Activated CD8-positive, alpha-beta T cell treated with anti-CD3 and anti-CD28 coated beads for 36 hours (primary cell): ENCODE measurements at regions not wholly inside any gene's neighbourhood (a gene's known extent, or its start where the extent isn't known, plus 50 kb on each side); places are given as distances from the start of the nearest gene placed in this dataset.

ENCODE experiments used
- ATAC-seq: fragments of 200-7000 bp; cut with Tn5 transposase; one replicate; pipeline ENCODE4 v1.10.0; 2021; ENCODE audit warnings: mild to moderate bottlenecking, moderate library complexity
- CTCF ChIA-PET: fragments of 350-600 bp; sonication (Branson Sonifier 250); formaldehyde crosslinking; loops from one replicate; lab custom pipeline; 2021; ENCODE audit warnings: antibody characterized with exemption; lab: Charles Lee
- POLR2A ChIA-PET: fragments of 350-600 bp; sonication (Branson Sonifier 250); formaldehyde crosslinking; loops from one replicate; lab custom pipeline; 2021; ENCODE audit warnings: antibody characterized with exemption; lab: Charles Lee
- DNase-seq: peaks from one replicate; pipeline ENCODE4 v3.0.0-alpha.2; 2020
- H3K27ac Mint-ChIP-seq: one replicate; pipeline ENCODE4 v1.8.0; 2021; ENCODE audit warnings: mild to moderate bottlenecking, mixed read lengths
- H3K27me3 Mint-ChIP-seq: one replicate; pipeline ENCODE4 v1.8.0; 2021; ENCODE audit warnings: mixed read lengths
- H3K36me3 Mint-ChIP-seq: one replicate; pipeline ENCODE4 v1.8.0; 2021; ENCODE audit warnings: low read depth, mixed read lengths
- H3K4me1 Mint-ChIP-seq: one replicate; pipeline ENCODE4 v1.8.0; 2021; ENCODE audit warnings: low read depth, mixed read lengths
- H3K4me3 Mint-ChIP-seq: one replicate; pipeline ENCODE4 v1.8.0; 2021; ENCODE audit warnings: mild to moderate bottlenecking, moderate library complexity, mixed read lengths
- H3K9me3 Mint-ChIP-seq: one replicate; pipeline ENCODE4 v1.8.0; 2021; ENCODE audit warnings: mixed read lengths
- intact Hi-C: fragments of 100-400 bp; cut with micrococcal nuclease; formaldehyde crosslinking; loops from one replicate; pipeline ENCODE4 v1.10.0; 2022
- TF ChIP-seq, protein P1 (sequence below): fragments of 200-600 bp; IDR thresholded peaks from one replicate; pipeline ENCODE4 v1.8.0; 2022; ENCODE audit warnings: antibody characterized with exemption, mild to moderate bottlenecking

DNA sequence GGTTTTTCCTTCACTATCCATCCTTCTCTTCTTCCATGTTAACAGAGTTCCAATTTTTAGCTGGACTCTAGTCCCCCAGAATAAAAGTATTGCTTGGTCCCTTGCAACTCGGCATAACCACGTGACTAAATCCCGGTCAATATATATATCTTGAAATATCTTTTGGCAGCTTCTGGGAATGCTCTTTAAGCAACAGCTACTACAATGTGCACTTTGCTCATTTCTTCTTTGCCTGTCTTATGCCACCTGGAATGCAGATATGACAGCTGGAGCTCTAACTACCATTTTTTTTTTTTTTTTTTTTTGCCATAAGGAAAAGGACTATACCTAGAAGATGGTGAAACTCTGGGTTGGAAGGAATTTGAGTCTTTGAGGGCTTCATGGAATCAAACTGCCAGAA is 82.6 kb downstream of the GCNT4 start:
- H3K4me1 Mint-ChIP-seq = peaks cover 12% of the 10 kb centered on the region
- H3K4me3 Mint-ChIP-seq = no peak overlapping the region
- ATAC-seq = no peak
- intact Hi-C loops = no loop called here
- no peak overlapping the region for H3K27ac Mint-ChIP-seq
- CTCF ChIA-PET = interaction anchor here (0.8 to 1.4 kb wide), 3 partner anchors 9 to 35 kb away, joined by 4 read pairs; no protein-coding TSS in a partner anchor
- no peaks in the 10 kb centered on the region for H3K27me3 Mint-ChIP-seq
- POLR2A ChIA-PET = no interaction called here
- H3K9me3 Mint-ChIP-seq = no peaks in the 10 kb centered on the region
- DNase-seq = no peak
- TF ChIP-seq, protein P1, sequence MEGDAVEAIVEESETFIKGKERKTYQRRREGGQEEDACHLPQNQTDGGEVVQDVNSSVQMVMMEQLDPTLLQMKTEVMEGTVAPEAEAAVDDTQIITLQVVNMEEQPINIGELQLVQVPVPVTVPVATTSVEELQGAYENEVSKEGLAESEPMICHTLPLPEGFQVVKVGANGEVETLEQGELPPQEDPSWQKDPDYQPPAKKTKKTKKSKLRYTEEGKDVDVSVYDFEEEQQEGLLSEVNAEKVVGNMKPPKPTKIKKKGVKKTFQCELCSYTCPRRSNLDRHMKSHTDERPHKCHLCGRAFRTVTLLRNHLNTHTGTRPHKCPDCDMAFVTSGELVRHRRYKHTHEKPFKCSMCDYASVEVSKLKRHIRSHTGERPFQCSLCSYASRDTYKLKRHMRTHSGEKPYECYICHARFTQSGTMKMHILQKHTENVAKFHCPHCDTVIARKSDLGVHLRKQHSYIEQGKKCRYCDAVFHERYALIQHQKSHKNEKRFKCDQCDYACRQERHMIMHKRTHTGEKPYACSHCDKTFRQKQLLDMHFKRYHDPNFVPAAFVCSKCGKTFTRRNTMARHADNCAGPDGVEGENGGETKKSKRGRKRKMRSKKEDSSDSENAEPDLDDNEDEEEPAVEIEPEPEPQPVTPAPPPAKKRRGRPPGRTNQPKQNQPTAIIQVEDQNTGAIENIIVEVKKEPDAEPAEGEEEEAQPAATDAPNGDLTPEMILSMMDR = no peak
- peaks cover 1% of the 10 kb centered on the region for H3K36me3 Mint-ChIP-seq

DNA sequence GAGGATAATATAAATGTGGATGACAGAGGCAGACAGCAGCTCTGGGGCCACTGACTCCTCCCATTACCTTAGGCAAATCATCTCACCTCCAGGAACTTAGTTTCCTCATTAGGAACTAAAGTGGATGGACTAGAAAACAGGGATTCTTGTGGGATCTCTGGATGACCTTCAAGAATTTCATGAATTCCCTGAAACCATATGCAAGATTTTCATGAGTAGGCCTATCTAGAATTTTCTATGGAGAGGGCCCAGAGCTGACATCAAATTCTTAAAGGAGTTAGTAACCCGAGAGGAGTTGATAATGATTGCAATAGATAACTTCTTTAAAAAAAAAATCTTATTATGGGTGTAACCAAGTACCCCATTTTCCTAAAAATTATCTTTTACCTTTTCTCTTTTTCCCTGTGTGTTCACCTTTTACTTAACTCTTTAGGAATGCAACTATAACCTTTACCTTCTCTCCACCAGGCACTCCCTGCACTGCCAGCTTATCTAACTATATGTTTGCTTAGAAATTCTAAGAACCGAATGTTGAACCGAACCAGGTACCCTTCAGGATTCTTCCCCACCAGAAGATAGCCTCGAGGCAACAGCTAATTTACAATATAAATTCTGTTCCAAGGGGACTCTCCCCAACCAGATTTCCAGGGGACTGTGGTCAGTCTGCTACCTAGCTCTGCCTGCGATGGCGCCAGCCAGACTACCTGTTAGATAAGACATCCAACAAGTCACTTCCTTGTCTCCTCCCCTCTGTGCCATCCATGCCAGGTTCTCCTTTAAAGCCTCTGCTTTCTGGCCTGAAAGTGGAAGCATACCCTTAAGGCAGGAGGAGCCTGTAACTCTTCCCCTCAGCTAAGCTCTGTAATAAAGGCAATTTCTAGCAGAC is 86.0 kb downstream of the GCNT4 start:
- H3K4me3 Mint-ChIP-seq = no peak overlapping the region
- ATAC-seq (no peak), DNase-seq (no peak)
- no peaks in the 10 kb centered on the region for H3K9me3 Mint-ChIP-seq
- H3K4me1 Mint-ChIP-seq = no peaks in the 10 kb centered on the region
- ChIA-PET CTCF (interaction anchor here (1.3 to 1.6 kb wide), 3 partner anchors 14 to 91 kb away, joined by 3 to 4 read pairs (median 3); no protein-coding TSS in a partner anchor), POLR2A (no interaction called here)
- H3K27ac Mint-ChIP-seq = no peak overlapping the region
- no peaks in the 10 kb centered on the region for H3K36me3 Mint-ChIP-seq
- TF ChIP-seq, protein P1 = no peak
- H3K27me3 Mint-ChIP-seq = peaks cover 2% of the 10 kb centered on the region
- intact Hi-C loops = no loop called here

DNA sequence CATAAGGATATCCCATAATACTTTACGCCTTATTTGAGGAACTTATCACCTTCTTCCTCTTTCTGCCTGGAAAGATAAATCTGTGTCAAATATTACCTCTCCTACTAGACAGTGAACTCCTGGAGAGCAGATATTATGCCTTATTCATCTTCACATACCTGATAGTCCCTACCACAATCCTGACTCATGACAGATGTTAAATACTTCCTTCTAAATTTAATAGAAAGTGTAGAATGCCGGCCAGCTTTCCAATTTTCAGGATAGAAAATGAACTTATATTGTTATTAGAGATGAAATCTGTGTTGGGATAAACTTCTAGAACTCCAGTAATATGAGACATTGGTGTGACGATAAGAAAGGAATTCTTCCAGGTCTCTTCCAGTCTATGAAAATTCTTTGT is 89.0 kb downstream of the GCNT4 start:
- TF ChIP-seq, protein P1 = no peak
- Mint-ChIP-seq H3K9me3 (no peaks in the 10 kb centered on the region), H3K4me1 (no peaks in the 10 kb centered on the region), H3K36me3 (no peaks in the 10 kb centered on the region), H3K4me3 (no peak overlapping the region), H3K27ac (no peak overlapping the region), H3K27me3 (peaks cover 2% of the 10 kb centered on the region)
- intact Hi-C loops = no loop called here
- CTCF ChIA-PET = no interaction called here
- no peak for ATAC-seq
- DNase-seq = no peak
- POLR2A ChIA-PET = no interaction called here

DNA sequence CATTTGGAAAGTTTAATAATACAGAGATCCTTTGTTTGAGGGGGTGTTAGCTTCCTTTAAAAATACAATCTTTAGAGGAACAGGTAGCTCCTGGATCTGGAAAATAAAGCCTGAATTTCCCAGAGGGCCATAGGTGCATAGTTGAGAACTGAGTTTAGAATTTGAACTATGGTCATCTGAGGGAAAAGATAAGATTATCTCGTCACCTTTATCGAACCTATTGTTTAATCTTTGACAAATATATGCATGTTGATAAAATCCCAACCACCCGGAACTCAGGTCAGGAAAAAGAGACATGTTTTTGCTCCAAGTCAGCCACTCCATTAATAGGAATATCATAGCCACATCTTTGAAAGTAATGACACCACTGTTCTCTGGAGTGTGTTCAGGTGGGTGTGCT is 91.7 kb upstream of the FAM169A start:
- intact Hi-C loops = no loop called here
- CTCF ChIA-PET = no interaction called here
- peaks cover 11% of the 10 kb centered on the region for H3K4me1 Mint-ChIP-seq
- DNase-seq = no peak
- POLR2A ChIA-PET = no interaction called here
- peaks cover 2% of the 10 kb centered on the region for H3K9me3 Mint-ChIP-seq
- no peak for ATAC-seq
- H3K27ac Mint-ChIP-seq = no peak overlapping the region
- no peaks in the 10 kb centered on the region for H3K36me3 Mint-ChIP-seq
- no peak overlapping the region for H3K4me3 Mint-ChIP-seq
- TF ChIP-seq, protein P1 = no peak
- H3K27me3 Mint-ChIP-seq = no peaks in the 10 kb centered on the region
